OCI-LY3 (cell line): ENCODE measurements at regions not wholly inside any gene's neighbourhood (a gene's known extent, or its start where the extent isn't known, plus 50 kb on each side); places are given as distances from the start of the nearest gene placed in this dataset.

Experiments used
- CTCF ChIP-seq: fragments of 200-600, 300-600 bp; sonication (generic); IDR thresholded peaks from 2 replicates; pipeline ENCODE4 v1.5.1; 2014; ENCODE audit warnings: antibody characterized with exemption, low read length, low read depth
- EZH2phosphoT487 ChIP-seq: fragments of 200-600 bp; shearing (Covaris generic); IDR thresholded peaks from 2 replicates; pipeline ENCODE4 v1.6.1; 2018; ENCODE audit warnings: antibody characterized with exemption, mixed run types, low read depth

- no peak for TF ChIP-seq CTCF
- no peak for TF ChIP-seq EZH2phosphoT487
Observed at GRCh38 chr19:28634837-28635236, 578.1 kb downstream of the UQCRFS1 start.
